Testis (tissue), 2 donors: ENCODE measurements at regions not wholly inside any gene's neighbourhood (a gene's known extent, or its start where the extent isn't known, plus 50 kb on each side); places are given as distances from the start of the nearest gene placed in this dataset.
"Not testable (repeated sequence)": the region's sequence is repeated elsewhere in the genome, so short reads cannot be mapped to it uniquely, and the experiment has no call there.

Experiments
- POLR2A ChIP-seq: fragments of 450-650 bp; IDR thresholded peaks from one replicate; pipeline ENCODE4 v1.6.1; 2017; ENCODE audit warnings: antibody characterized with exemption, mild to moderate bottlenecking, moderate library complexity
- TF ChIP-seq, protein P1 (sequence below), 3 experiments: fragments of 450-650 bp in 2 of 3; fragments of 200-600 bp in 1 of 3; sonication (generic) in 1 of 3; IDR thresholded peaks; one replicate each; pipeline ENCODE4 v1.5.1; 2016 to 2019; ENCODE audit warnings: antibody characterized with exemption in 3 of 3, mild to moderate bottlenecking in 2 of 3, moderate library complexity in 1 of 3

DNA sequence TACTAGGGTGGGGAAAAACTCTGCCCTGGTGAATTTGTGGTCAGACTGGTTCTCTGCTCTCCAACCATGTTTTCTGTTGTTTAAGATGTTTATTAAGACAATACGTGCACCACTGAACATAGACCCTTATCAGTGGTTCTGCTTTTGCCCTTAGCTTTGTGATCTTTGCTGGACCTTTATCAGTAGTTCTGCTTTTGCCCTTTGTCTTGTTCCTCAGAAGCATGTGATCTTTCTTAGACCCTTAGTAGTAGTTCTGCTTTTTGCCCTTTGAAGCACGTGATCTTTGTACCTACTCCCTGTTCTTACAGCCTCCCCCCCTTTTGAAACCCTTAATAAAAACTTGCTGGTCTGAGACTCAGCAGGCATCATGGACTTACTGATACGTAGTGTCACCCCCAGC, 101.4 kb upstream of the FAM90A1 start:
- TF ChIP-seq, protein P1, sequence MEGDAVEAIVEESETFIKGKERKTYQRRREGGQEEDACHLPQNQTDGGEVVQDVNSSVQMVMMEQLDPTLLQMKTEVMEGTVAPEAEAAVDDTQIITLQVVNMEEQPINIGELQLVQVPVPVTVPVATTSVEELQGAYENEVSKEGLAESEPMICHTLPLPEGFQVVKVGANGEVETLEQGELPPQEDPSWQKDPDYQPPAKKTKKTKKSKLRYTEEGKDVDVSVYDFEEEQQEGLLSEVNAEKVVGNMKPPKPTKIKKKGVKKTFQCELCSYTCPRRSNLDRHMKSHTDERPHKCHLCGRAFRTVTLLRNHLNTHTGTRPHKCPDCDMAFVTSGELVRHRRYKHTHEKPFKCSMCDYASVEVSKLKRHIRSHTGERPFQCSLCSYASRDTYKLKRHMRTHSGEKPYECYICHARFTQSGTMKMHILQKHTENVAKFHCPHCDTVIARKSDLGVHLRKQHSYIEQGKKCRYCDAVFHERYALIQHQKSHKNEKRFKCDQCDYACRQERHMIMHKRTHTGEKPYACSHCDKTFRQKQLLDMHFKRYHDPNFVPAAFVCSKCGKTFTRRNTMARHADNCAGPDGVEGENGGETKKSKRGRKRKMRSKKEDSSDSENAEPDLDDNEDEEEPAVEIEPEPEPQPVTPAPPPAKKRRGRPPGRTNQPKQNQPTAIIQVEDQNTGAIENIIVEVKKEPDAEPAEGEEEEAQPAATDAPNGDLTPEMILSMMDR (IDR thresholded peaks at IDR 0.05), result not testable (repeated sequence)
- not testable (repeated sequence) for TF ChIP-seq POLR2A
